ENCODE measurements at regions not wholly inside any gene's neighbourhood (a gene's known extent, or its start where the extent isn't known, plus 50 kb on each side); places are given as distances from the start of the nearest gene placed in this dataset.

DNA sequence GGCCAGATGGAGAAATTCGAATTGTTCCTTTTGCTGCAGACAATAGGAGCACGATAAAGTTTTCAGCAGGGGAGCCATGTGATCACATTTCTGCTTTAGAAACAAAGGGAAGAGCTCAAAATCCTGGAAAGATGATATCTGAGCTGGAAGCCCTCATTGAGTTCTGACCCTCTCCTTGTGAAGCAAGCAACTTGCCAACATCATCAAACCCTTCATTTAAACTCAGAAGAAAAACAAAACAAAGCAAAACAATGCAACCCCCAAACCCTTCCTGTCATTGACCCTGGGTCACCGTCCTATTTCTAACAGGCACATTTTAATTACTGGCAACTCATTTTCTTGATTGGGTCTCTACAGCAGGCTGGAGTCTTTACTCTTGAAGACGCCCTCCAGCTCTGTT is 198.3 kb upstream of the ZNF32 start:
- no peak overlapping the region for H3K4me3 ChIP-seq (ENCODE audit: low read length)
- no peak for TF ChIP-seq CTCF (conservative IDR thresholded peaks at IDR 0.05; ENCODE audit: low read depth, low read length)
- no peak for DNase-seq (ENCODE audit: low read depth)

GRCh38 chr10:43846187-43846680 is 197.6 kb upstream of the ZNF32 start:
- TF ChIP-seq CTCF (conservative IDR thresholded peaks at IDR 0.05; ENCODE audit: low read depth, low read length) = no peak
- DNase-seq (ENCODE audit: low read depth) = no peak
- H3K4me3 ChIP-seq (ENCODE audit: low read length) = no peak overlapping the region

DNA sequence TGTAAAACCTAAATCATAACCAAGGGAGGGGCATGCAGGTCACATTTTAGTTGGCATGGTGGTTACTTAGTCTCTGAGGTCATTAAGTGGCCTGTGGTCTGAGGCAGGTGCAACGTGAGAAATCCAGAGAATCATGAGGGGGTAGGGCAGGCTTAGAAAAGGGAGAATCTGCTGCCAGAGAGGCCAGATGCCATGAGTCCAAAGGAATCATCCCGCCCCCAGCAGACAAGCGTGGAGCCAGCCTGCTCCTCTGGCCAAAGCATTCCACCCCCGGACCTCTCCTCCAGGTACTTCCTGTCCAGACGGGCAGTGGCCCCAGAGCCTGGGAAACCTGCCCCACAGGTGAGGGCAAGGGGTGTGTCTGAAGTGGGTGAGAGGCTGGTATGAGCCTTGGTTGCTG is 196.4 kb upstream of the ZNF32 start:
- no peak for TF ChIP-seq CTCF (conservative IDR thresholded peaks at IDR 0.05; ENCODE audit: low read depth, low read length)
- H3K4me3 ChIP-seq (ENCODE audit: low read length) = no peak overlapping the region
- no peak for DNase-seq (ENCODE audit: low read depth)

- no peak overlapping the region for H3K4me3 ChIP-seq (ENCODE audit: low read length)
- DNase-seq (ENCODE audit: low read depth) = no peak
- no peak for TF ChIP-seq CTCF (conservative IDR thresholded peaks at IDR 0.05; ENCODE audit: low read depth, low read length)
Observed at GRCh38 chr10:43844221-43844620, 195.5 kb upstream of the ZNF32 start.

DNA sequence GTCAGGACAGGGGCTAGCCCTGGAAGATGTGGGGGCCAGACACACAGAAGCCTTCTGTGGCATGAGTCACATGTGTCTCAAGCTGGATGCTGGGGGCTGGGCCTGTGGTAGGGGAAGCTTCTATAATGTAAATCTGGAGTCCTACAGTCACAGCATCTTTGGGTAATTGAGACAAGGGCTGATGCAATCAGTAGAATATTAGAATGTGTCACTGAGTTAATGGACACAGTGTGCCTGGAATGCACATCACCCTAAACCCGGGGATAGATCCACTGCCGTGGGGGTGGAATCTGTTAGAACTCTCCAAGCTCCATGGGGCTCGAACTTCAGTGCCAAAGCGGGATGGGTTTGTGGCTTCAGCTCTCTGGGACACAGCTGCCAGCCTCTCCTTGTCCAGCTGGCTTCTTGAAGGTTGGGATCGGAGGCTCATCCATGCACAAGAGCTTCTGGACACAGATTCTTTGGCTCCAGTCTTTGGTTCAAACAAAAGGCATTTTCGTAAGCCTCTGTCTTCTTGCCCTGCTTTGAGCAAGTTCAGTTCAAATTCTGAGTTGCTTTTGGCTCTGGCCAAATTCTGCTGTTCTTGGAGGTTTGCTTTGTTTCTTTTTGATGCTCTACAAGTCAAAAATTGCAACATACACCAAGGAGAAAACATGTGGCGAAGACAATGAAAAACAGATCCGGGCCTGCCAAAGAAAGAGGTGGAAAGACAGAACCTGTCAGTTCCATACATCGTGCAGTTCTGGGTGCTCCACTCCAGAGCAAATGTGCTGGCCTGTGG is 194.8 kb upstream of the ZNF32 start:
- H3K4me3 ChIP-seq (ENCODE audit: low read length) = no peak overlapping the region
- no peak for DNase-seq (ENCODE audit: low read depth)
- TF ChIP-seq CTCF (conservative IDR thresholded peaks at IDR 0.05; ENCODE audit: low read depth, low read length) = no peak

GRCh38 chr10:43842496-43842895 is 193.8 kb upstream of the ZNF32 start:
- TF ChIP-seq CTCF (conservative IDR thresholded peaks at IDR 0.05; ENCODE audit: low read depth, low read length) = no peak
- H3K4me3 ChIP-seq (ENCODE audit: low read length) = no peak overlapping the region
- DNase-seq (ENCODE audit: low read depth) = no peak

- no peak overlapping the region for H3K4me3 ChIP-seq (ENCODE audit: low read length)
- no peak for TF ChIP-seq CTCF (conservative IDR thresholded peaks at IDR 0.05; ENCODE audit: low read depth, low read length)
- DNase-seq (ENCODE audit: low read depth) = no peak
Observed at GRCh38 chr10:43842072-43842471, 193.4 kb upstream of the ZNF32 start.
